ENCODE measurements at regions not wholly inside any gene's neighbourhood (a gene's known extent, or its start where the extent isn't known, plus 50 kb on each side); places are given as distances from the start of the nearest gene placed in this dataset.

GRCh38 chr16:54455030-54455725 is 168.6 kb upstream of the IRX3 start:
- no peak for TF ChIP-seq CTCF (IDR thresholded peaks at IDR 0.05)
- H3K27ac ChIP-seq, result no peak overlapping the region

DNA sequence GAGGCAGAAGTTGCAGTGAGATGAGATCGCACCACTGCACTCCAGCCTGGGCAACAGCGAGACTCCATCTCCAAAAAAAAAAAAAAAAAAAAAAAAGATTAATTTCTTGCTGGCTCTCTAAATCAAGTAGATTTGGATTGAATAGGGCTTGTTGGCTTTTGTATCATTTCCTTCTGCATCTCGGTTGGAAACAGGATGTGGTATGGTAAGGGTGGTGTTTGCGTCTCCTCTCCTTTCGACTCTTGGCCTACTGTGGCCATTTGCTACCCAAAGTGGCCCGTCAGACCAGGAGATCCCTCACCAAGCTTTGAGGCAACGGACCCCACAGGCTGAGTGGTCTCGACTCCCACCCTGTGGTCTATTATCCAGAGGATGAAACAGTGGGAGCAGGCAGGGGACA is 168.0 kb upstream of the IRX3 start:
- TF ChIP-seq ZFX (IDR thresholded peaks at IDR 0.05; ENCODE audit: borderline replicate concordance) (no peak), CTCF (IDR thresholded peaks at IDR 0.05) (no peak)

GRCh38 chr16:54453871-54454270 is 167.3 kb upstream of the IRX3 start:
- no peak overlapping the region for H3K27ac ChIP-seq
- TF ChIP-seq CTCF (IDR thresholded peaks at IDR 0.05) (no peak), ZFX (IDR thresholded peaks at IDR 0.05; ENCODE audit: borderline replicate concordance) (no peak)

More for the DNA sequence above, 168.0 kb upstream of the IRX3 start:
- H3K27ac ChIP-seq, result no peak overlapping the region

DNA sequence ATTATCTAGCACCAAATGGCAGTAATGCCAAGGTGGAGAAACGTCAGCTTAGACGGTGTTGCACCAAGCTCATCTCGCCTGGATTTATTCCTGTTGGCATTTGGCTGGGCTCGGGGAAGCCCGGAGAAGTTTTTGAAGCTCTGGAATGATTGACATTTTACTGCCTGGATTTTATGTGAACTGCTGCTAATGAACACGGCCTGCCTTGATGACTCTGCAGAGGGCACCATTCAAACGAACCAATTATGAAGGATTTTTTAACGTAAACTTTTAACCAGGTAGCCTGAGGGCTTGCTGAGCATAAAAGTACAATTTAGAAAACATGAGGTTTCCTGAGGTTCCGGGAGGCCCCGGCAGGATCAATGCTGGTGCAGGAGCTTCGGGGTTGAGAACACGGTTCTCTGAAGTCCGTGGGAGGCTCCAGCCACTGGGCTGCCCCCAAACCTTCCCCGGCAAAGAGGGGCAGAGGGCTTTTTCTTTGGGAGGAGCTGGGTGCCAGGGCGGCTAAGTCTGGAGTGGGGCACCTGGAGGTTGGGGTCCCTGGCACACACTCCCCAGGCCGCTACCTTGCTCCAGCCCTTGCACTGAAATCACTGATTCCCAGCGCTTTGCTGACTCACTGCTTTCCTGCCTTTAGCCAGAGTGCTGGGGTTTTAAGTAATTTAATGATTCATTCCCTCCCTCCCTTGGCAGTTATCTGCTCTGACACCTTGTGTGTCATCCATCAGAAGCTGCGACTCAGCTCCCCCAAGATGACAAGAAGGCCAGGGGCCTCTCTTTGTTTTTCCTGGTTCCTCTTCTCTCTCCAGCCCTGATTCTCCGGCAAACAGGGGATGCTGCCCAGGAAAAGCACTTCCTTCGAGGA is 161.2 kb upstream of the IRX3 start:
- H3K27ac ChIP-seq, result no peak overlapping the region
- no peak for TF ChIP-seq ZFX (IDR thresholded peaks at IDR 0.05; ENCODE audit: borderline replicate concordance)

GRCh38 chr16:54446639-54447038 is 160.1 kb upstream of the IRX3 start:
- no peak overlapping the region for H3K27ac ChIP-seq

GRCh38 chr16:54444851-54445458 is 158.4 kb upstream of the IRX3 start:
- TF ChIP-seq CTCF (IDR thresholded peaks at IDR 0.05) (no peak), ZFX (IDR thresholded peaks at IDR 0.05; ENCODE audit: borderline replicate concordance) (no peak)
- H3K27ac ChIP-seq, result no peak overlapping the region

More at GRCh38 chr16:54446639-54447038, 160.1 kb upstream of the IRX3 start:
- TF ChIP-seq ZFX (IDR thresholded peaks at IDR 0.05; ENCODE audit: borderline replicate concordance) (no peak), CTCF (IDR thresholded peaks at IDR 0.05) (no peak)

- no peak overlapping the region for H3K27ac ChIP-seq
- TF ChIP-seq CTCF (IDR thresholded peaks at IDR 0.05) (no peak), ZFX (IDR thresholded peaks at IDR 0.05; ENCODE audit: borderline replicate concordance) (no peak)
Observed at GRCh38 chr16:54443839-54444238, 157.3 kb upstream of the IRX3 start.
